OCI-LY1 (cell line): ENCODE measurements at regions not wholly inside any gene's neighbourhood (a gene's known extent, or its start where the extent isn't known, plus 50 kb on each side); places are given as distances from the start of the nearest gene placed in this dataset.
"Not testable (repeated sequence)": the region's sequence is repeated elsewhere in the genome, so short reads cannot be mapped to it uniquely, and the experiment has no call there.

ENCODE experiments used
- H2AFZ ChIP-seq: fragments of 200-600 bp; sonication (generic), shearing (Covaris generic); 2 replicates; pipeline ENCODE4 v1.6.0; 2014; ENCODE audit warnings: antibody characterized with exemption, mild to moderate bottlenecking, low read length
- H3F3A ChIP-seq: fragments of 200-600 bp; sonication (generic), shearing (Covaris generic); 2 replicates; pipeline ENCODE4 v1.6.0; 2014; ENCODE audit warnings: mild to moderate bottlenecking, antibody characterized with exemption, low read length, moderate library complexity; ENCODE audit not compliant: insufficient read depth
- H3K27ac ChIP-seq: fragments of 200-600 bp; sonication (generic); 2 replicates; pipeline ENCODE4 v1.5.1; 2014; ENCODE audit warnings: low read length, mixed run types, mild to moderate bottlenecking, low read depth; ENCODE audit not compliant: poor library complexity, severe bottlenecking
- H3K27me3 ChIP-seq: fragments of 200-600 bp; sonication (generic); 2 replicates; pipeline ENCODE4 v1.6.0; 2014; ENCODE audit warnings: antibody characterized with exemption, mild to moderate bottlenecking, low read length, moderate library complexity; ENCODE audit not compliant: insufficient read depth
- H3K36me3 ChIP-seq: fragments of 200-600 bp; sonication (generic); 2 replicates; pipeline ENCODE4 v1.6.1; 2014; ENCODE audit warnings: mild to moderate bottlenecking, antibody characterized with exemption, low read length, moderate library complexity, mixed read lengths; ENCODE audit not compliant: insufficient read depth
- H3K4me1 ChIP-seq: fragments of 200-600 bp; sonication (generic); 2 replicates; pipeline ENCODE4 v1.5.1; 2014; ENCODE audit warnings: mild to moderate bottlenecking, low read length, moderate library complexity; ENCODE audit not compliant: insufficient read depth, severe bottlenecking
- H3K4me2 ChIP-seq: fragments of 200-600 bp; sonication (generic), shearing (Covaris generic); 2 replicates; pipeline ENCODE4 v1.6.1; 2014; ENCODE audit warnings: low read length
- H3K4me3 ChIP-seq: fragments of 200-600 bp; sonication (generic); 2 replicates; pipeline ENCODE4 v1.5.1; 2014; ENCODE audit warnings: low read length, low read depth, mild to moderate bottlenecking, mixed read lengths; ENCODE audit not compliant: poor library complexity, severe bottlenecking
- H3K79me2 ChIP-seq: fragments of 200-600 bp; shearing (Covaris generic); 2 replicates; pipeline ENCODE4 v1.6.1; 2016; ENCODE audit warnings: mixed run types, low read length, mixed read lengths; ENCODE audit not compliant: insufficient read depth
- H3K9ac ChIP-seq: fragments of 200-600 bp; sonication (generic), shearing (Covaris generic); 2 replicates; pipeline ENCODE4 v1.6.1; 2014; ENCODE audit warnings: mild to moderate bottlenecking, low read length, mixed read lengths
- H3K9me2 ChIP-seq: fragments of 200-600 bp; sonication (generic), shearing (Covaris generic); 2 replicates; pipeline ENCODE4 v1.6.1; 2014; ENCODE audit warnings: low read depth, mild to moderate bottlenecking, low read length, mixed read lengths
- H3K9me3 ChIP-seq: fragments of 200-600 bp; shearing (Covaris generic); 2 replicates; pipeline ENCODE4 v1.6.1; 2014; ENCODE audit warnings: low read length, mixed read lengths
- H4K20me1 ChIP-seq: fragments of 200-600 bp; sonication (generic), shearing (Covaris generic); 2 replicates; pipeline ENCODE4 v1.6.0; 2016; ENCODE audit warnings: mild to moderate bottlenecking, low read length; ENCODE audit not compliant: insufficient read depth
- CTCF ChIP-seq: fragments of 200-600 bp; sonication (generic), shearing (Covaris generic); IDR thresholded peaks from 2 replicates; pipeline ENCODE4 v1.5.1; 2017; ENCODE audit warnings: mild to moderate bottlenecking, antibody characterized with exemption, low read length, moderate library complexity, mixed read lengths
- EZH2 ChIP-seq: fragments of 200-600 bp; sonication (generic), shearing (Covaris generic); IDR thresholded peaks from 2 replicates; pipeline ENCODE4 v1.8.0; 2017; ENCODE audit warnings: borderline replicate concordance, mixed run types, mild to moderate bottlenecking, antibody characterized with exemption, low read length, moderate library complexity, mixed read lengths

GRCh38 chr18:52242711-52243110 is 97.3 kb upstream of the DCC start:
- Histone ChIP-seq H3K4me2 (no peak overlapping the region), H3K27me3 (no peaks in the 10 kb centered on the region), H3K4me3 (no peak overlapping the region), H3K9me3 (no peaks in the 10 kb centered on the region), H3K36me3 (no peaks in the 10 kb centered on the region), H3K9me2 (no peaks in the 10 kb centered on the region), H3K9ac (no peak overlapping the region), H2AFZ (no peak overlapping the region), H3K27ac (no peak overlapping the region), H3K79me2 (no peaks in the 10 kb centered on the region), H3K4me1 (no peaks in the 10 kb centered on the region), H4K20me1 (no peaks in the 10 kb centered on the region), H3F3A (no peaks in the 10 kb centered on the region)
- TF ChIP-seq CTCF, result no peak
- TF ChIP-seq EZH2, result no peak

- H3K79me2 ChIP-seq, result no peaks in the 10 kb centered on the region
- H2AFZ ChIP-seq, result no peak overlapping the region
- H3K27ac ChIP-seq, result no peak overlapping the region
- H3K4me3 ChIP-seq, result no peak overlapping the region
- no peaks in the 10 kb centered on the region for H3K36me3 ChIP-seq
- H3K9me2 ChIP-seq, result no peaks in the 10 kb centered on the region
- H3K9me3 ChIP-seq, result no peaks in the 10 kb centered on the region
- H3F3A ChIP-seq, result no peaks in the 10 kb centered on the region
- H3K27me3 ChIP-seq, result no peaks in the 10 kb centered on the region
- no peak overlapping the region for H3K9ac ChIP-seq
- H3K4me2 ChIP-seq, result no peak overlapping the region
- H4K20me1 ChIP-seq, result no peaks in the 10 kb centered on the region
- no peaks in the 10 kb centered on the region for H3K4me1 ChIP-seq
- TF ChIP-seq CTCF, result no peak
- TF ChIP-seq EZH2, result no peak
Measured at GRCh38 chr18:52244658-52245057, 95.3 kb upstream of the DCC start.

- no peak overlapping the region for H3K9ac ChIP-seq
- TF ChIP-seq EZH2 (no peak), CTCF (no peak)
- no peaks in the 10 kb centered on the region for H3K9me2 ChIP-seq
- no peaks in the 10 kb centered on the region for H3K79me2 ChIP-seq
- H4K20me1 ChIP-seq, result no peaks in the 10 kb centered on the region
- no peaks in the 10 kb centered on the region for H3K4me1 ChIP-seq
- H3K27ac ChIP-seq, result no peak overlapping the region
- no peak overlapping the region for H2AFZ ChIP-seq
- no peaks in the 10 kb centered on the region for H3K36me3 ChIP-seq
- H3K27me3 ChIP-seq, result no peaks in the 10 kb centered on the region
- H3K9me3 ChIP-seq, result no peaks in the 10 kb centered on the region
- no peak overlapping the region for H3K4me2 ChIP-seq
- no peak overlapping the region for H3K4me3 ChIP-seq
- H3F3A ChIP-seq, result no peaks in the 10 kb centered on the region
Measured at GRCh38 chr18:52254367-52254766, 85.6 kb upstream of the DCC start.

- not testable (repeated sequence) for H3K9me3 ChIP-seq, H3K9ac ChIP-seq, H3K36me3 ChIP-seq, H3K4me1 ChIP-seq, H3K4me2 ChIP-seq, H3K79me2 ChIP-seq, H3K4me3 ChIP-seq, H3F3A ChIP-seq, H3K9me2 ChIP-seq, H3K27ac ChIP-seq, H3K27me3 ChIP-seq, H2AFZ ChIP-seq, H4K20me1 ChIP-seq
Measured at GRCh38 chr18:52257417-52257816, 82.6 kb upstream of the DCC start.
